Thymus (tissue), 11 donors: ENCODE measurements at regions not wholly inside any gene's neighbourhood (a gene's known extent, or its start where the extent isn't known, plus 50 kb on each side); places are given as distances from the start of the nearest gene placed in this dataset.

Experiments used
- DNase-seq, 9 donors: peaks; one replicate each; pipeline ENCODE4 v3.0.0-alpha.2; 2013; ENCODE audit warnings: low spot score in 9 of 9, low read depth in 6 of 9, missing footprints in 1 of 9
- H3K27ac ChIP-seq, 2 donors: one replicate each; pipeline ENCODE4 v1.5.1; 2013; ENCODE audit warnings: control low read depth in 1 of 2, low read depth in 1 of 2, low read length in 1 of 2, mild to moderate bottlenecking in 1 of 2, moderate library complexity in 1 of 2
- H3K27me3 ChIP-seq, 2 donors: one replicate each; pipeline ENCODE4 v1.5.1; 2013; ENCODE audit warnings: low read length in 1 of 2; ENCODE audit not compliant: control insufficient read depth in 2 of 2, insufficient read depth in 1 of 2
- H3K36me3 ChIP-seq, 2 donors: one replicate each; pipeline ENCODE4 v1.5.1; 2013; ENCODE audit warnings: low read length in 1 of 2, mild to moderate bottlenecking in 1 of 2, moderate library complexity in 1 of 2; ENCODE audit not compliant: control insufficient read depth in 2 of 2, insufficient read depth in 2 of 2
- H3K4me1 ChIP-seq, 2 donors: one replicate each; pipeline ENCODE4 v1.5.1; 2013; ENCODE audit warnings: low read length in 2 of 2; ENCODE audit not compliant: control insufficient read depth in 2 of 2, insufficient read depth in 2 of 2
- H3K4me3 ChIP-seq, 2 donors: one replicate each; pipeline ENCODE4 v1.5.1; 2013; ENCODE audit warnings: low read length in 2 of 2, control low read depth in 1 of 2, mild to moderate bottlenecking in 1 of 2
- H3K9me3 ChIP-seq, 2 donors: one replicate each; pipeline ENCODE4 v1.5.1; 2013; ENCODE audit warnings: low read length in 1 of 2, mild to moderate bottlenecking in 1 of 2; ENCODE audit not compliant: control insufficient read depth in 2 of 2, insufficient read depth in 1 of 2
- WGBS: extraction: QIAGEN DNeasy Blood & Tissue Kit; methylation state at CpG from one replicate; pipeline ENCODE4 v1.1.7; 2013; 5-methylcytosine and 5-hydroxymethylcytosine counted together
- donor health status: healthy.

- no peaks in the 10 kb centered on the region for H3K36me3 ChIP-seq
- 34% methylated on average over 1 of the region's 1 CpG for WGBS
- H3K4me3 ChIP-seq: no peak overlapping the region
- no peaks in the 10 kb centered on the region for H3K27me3 ChIP-seq
- DNase-seq: no peak
- H3K27ac ChIP-seq: no peak overlapping the region
- no peaks in the 10 kb centered on the region for H3K4me1 ChIP-seq
- no peaks in the 10 kb centered on the region for H3K9me3 ChIP-seq
Observed at GRCh38 chr16:62240722-62241121, 204.5 kb upstream of the CDH8 start.

GRCh38 chr16:62225675-62226074, 189.4 kb upstream of the CDH8 start:
- Histone ChIP-seq H3K4me1 (no peaks in the 10 kb centered on the region), H3K9me3 (no peaks in the 10 kb centered on the region), H3K4me3 (no peak overlapping the region), H3K27ac (no peak overlapping the region), H3K27me3 (no peaks in the 10 kb centered on the region), H3K36me3 (no peaks in the 10 kb centered on the region)
- DNase-seq: peak in 5 of 9 donors; percentile 4 to 31 (median 14)
- WGBS: 43% methylated on average over 7 of the region's 7 CpGs

GRCh38 chr16:62224646-62225209, 188.5 kb upstream of the CDH8 start:
- no peaks in the 10 kb centered on the region for H3K4me1 ChIP-seq
- H3K4me3 ChIP-seq: no peak overlapping the region
- no peaks in the 10 kb centered on the region for H3K9me3 ChIP-seq
- DNase-seq: no peak
- H3K27ac ChIP-seq: no peak overlapping the region
- WGBS: 71% methylated on average over 9 of the region's 9 CpGs
- H3K36me3 ChIP-seq: no peaks in the 10 kb centered on the region
- no peaks in the 10 kb centered on the region for H3K27me3 ChIP-seq

GRCh38 chr16:62216837-62217236, 180.6 kb upstream of the CDH8 start:
- H3K9me3 ChIP-seq: no peaks in the 10 kb centered on the region
- DNase-seq: no peak
- H3K27me3 ChIP-seq: no peaks in the 10 kb centered on the region
- H3K4me3 ChIP-seq: no peak overlapping the region
- H3K27ac ChIP-seq: no peak overlapping the region
- 79% methylated on average over 3 of the region's 3 CpGs for WGBS
- H3K4me1 ChIP-seq: no peaks in the 10 kb centered on the region
- H3K36me3 ChIP-seq: no peaks in the 10 kb centered on the region

GRCh38 chr16:62213763-62214162, 177.5 kb upstream of the CDH8 start:
- no peaks in the 10 kb centered on the region for H3K4me1 ChIP-seq
- H3K36me3 ChIP-seq: no peaks in the 10 kb centered on the region
- WGBS: 86% methylated on average over 2 of the region's 2 CpGs
- H3K9me3 ChIP-seq: no peaks in the 10 kb centered on the region
- H3K4me3 ChIP-seq: no peak overlapping the region
- no peak for DNase-seq
- H3K27ac ChIP-seq: no peak overlapping the region
- no peaks in the 10 kb centered on the region for H3K27me3 ChIP-seq

GRCh38 chr16:62208934-62209333, 172.7 kb upstream of the CDH8 start:
- Histone ChIP-seq H3K27me3 (no peaks in the 10 kb centered on the region), H3K4me3 (no peak overlapping the region), H3K27ac (no peak overlapping the region), H3K9me3 (no peaks in the 10 kb centered on the region), H3K4me1 (no peaks in the 10 kb centered on the region), H3K36me3 (no peaks in the 10 kb centered on the region)
- WGBS: 32% methylated on average over 4 of the region's 4 CpGs
- no peak for DNase-seq

- H3K4me3 ChIP-seq: no peak overlapping the region
- no peak overlapping the region for H3K27ac ChIP-seq
- no peaks in the 10 kb centered on the region for H3K9me3 ChIP-seq
- H3K27me3 ChIP-seq: no peaks in the 10 kb centered on the region
- H3K4me1 ChIP-seq: no peaks in the 10 kb centered on the region
- no peak for DNase-seq
- H3K36me3 ChIP-seq: no peaks in the 10 kb centered on the region
- WGBS: 37% methylated on average over 1 of the region's 1 CpG
Observed at GRCh38 chr16:62205459-62205858, 169.2 kb upstream of the CDH8 start.

- no peaks in the 10 kb centered on the region for H3K9me3 ChIP-seq
- H3K36me3 ChIP-seq: no peaks in the 10 kb centered on the region
- DNase-seq: no peak
- H3K27ac ChIP-seq: no peak overlapping the region
- WGBS: 81% methylated on average over 8 of the region's 8 CpGs
- H3K4me3 ChIP-seq: no peak overlapping the region
- H3K4me1 ChIP-seq: no peaks in the 10 kb centered on the region
- no peaks in the 10 kb centered on the region for H3K27me3 ChIP-seq
Observed at GRCh38 chr16:62201911-62202310, 165.7 kb upstream of the CDH8 start.

GRCh38 chr16:62194828-62195227, 158.6 kb upstream of the CDH8 start:
- Histone ChIP-seq H3K27me3 (no peaks in the 10 kb centered on the region), H3K27ac (no peak overlapping the region), H3K4me1 (no peaks in the 10 kb centered on the region), H3K9me3 (no peaks in the 10 kb centered on the region), H3K4me3 (no peak overlapping the region), H3K36me3 (no peaks in the 10 kb centered on the region)
- WGBS: 73% methylated on average over 3 of the region's 3 CpGs
- DNase-seq: no peak

- Histone ChIP-seq H3K4me3 (no peak overlapping the region), H3K4me1 (no peaks in the 10 kb centered on the region), H3K36me3 (no peaks in the 10 kb centered on the region), H3K27ac (no peak overlapping the region), H3K9me3 (no peaks in the 10 kb centered on the region), H3K27me3 (no peaks in the 10 kb centered on the region)
- DNase-seq: no peak
- 64% methylated on average over 2 of the region's 2 CpGs for WGBS
Observed at GRCh38 chr16:62190426-62190825, 154.2 kb upstream of the CDH8 start.
